GM21786 (cell line): ENCODE measurements at regions not wholly inside any gene's neighbourhood (a gene's known extent, or its start where the extent isn't known, plus 50 kb on each side); places are given as distances from the start of the nearest gene placed in this dataset.

Source experiments
- ATAC-seq: cut with Tn5 transposase; IDR thresholded peaks from one replicate; pipeline ENCODE4 v1.9.1; 2021; ENCODE audit not compliant: unreplicated experiment

- ATAC-seq: no peak
These were observed 345.4 kb downstream of the ENC1 start for GRCh38 chr5:74295141-74295540.

GRCh38 chr5:74294231-74294705, 346.3 kb downstream of the ENC1 start:
- ATAC-seq: peak; percentile 62

- no peak for ATAC-seq
These were observed 347.3 kb downstream of the ENC1 start for GRCh38 chr5:74293182-74293581.

- no peak for ATAC-seq
These were observed 349.8 kb downstream of the ENC1 start for GRCh38 chr5:74290634-74291241.

- ATAC-seq: no peak
These were observed 350.8 kb downstream of the ENC1 start for GRCh38 chr5:74289691-74290090.

- no peak for ATAC-seq
These were observed 351.3 kb downstream of the ENC1 start for GRCh38 chr5:74289238-74289637.

- ATAC-seq: no peak
These were observed 351.9 kb downstream of the ENC1 start for GRCh38 chr5:74288448-74289108.

GRCh38 chr5:74288038-74288437, 352.5 kb downstream of the ENC1 start:
- ATAC-seq: no peak

GRCh38 chr5:74286734-74287695, 353.5 kb downstream of the ENC1 start:
- no peak for ATAC-seq

GRCh38 chr5:74285675-74286280, 354.8 kb downstream of the ENC1 start:
- no peak for ATAC-seq

GRCh38 chr5:74282490-74282889, 358.0 kb downstream of the ENC1 start:
- no peak for ATAC-seq

GRCh38 chr5:74281166-74281565, 359.4 kb downstream of the ENC1 start:
- ATAC-seq: no peak

GRCh38 chr5:74280306-74280705, 360.2 kb downstream of the ENC1 start:
- no peak for ATAC-seq

GRCh38 chr5:74279244-74279643, 361.3 kb downstream of the ENC1 start:
- no peak for ATAC-seq

GRCh38 chr5:74277418-74277817, 363.1 kb downstream of the ENC1 start:
- no peak for ATAC-seq

- ATAC-seq: no peak
These were observed 365.1 kb downstream of the ENC1 start for GRCh38 chr5:74275171-74275992.

- ATAC-seq: no peak
These were observed 366.2 kb downstream of the ENC1 start for GRCh38 chr5:74274326-74274725.

GRCh38 chr5:74272831-74273451, 367.6 kb downstream of the ENC1 start:
- ATAC-seq: no peak

GRCh38 chr5:74272024-74272775, 368.3 kb downstream of the ENC1 start:
- no peak for ATAC-seq
